ENCODE measurements at regions not wholly inside any gene's neighbourhood (a gene's known extent, or its start where the extent isn't known, plus 50 kb on each side); places are given as distances from the start of the nearest gene placed in this dataset.
"Not testable (repeated sequence)": the region's sequence is repeated elsewhere in the genome, so short reads cannot be mapped to it uniquely, and the experiment has no call there.

DNA sequence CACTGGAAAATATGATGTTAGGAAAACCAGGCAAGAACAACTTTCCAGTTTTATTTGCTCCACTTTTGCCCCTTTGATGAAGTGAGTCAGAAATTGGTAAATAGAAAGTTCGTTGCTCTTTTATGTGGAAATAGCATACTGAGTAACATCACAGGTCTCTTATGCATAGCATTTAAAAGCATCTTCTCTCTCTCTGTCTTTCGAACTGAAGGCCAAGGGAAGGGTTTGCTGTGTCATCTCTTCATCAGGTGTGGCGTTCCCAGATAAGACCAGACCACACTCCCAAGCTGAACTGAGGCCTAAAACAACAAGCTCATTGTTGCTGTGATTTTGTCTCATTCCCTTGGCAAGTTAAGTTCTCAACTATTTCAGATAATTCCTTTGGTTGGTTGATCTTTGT lies 131.8 kb upstream of the GRB10 start:
- no peak overlapping the region for H2AFZ ChIP-seq (ENCODE audit: low read depth, low read length)
- H3K4me1 ChIP-seq (ENCODE audit: insufficient read depth, low read length), result no peaks in the 10 kb centered on the region
- no peaks in the 10 kb centered on the region for H3K79me2 ChIP-seq (ENCODE audit: insufficient read depth, low read length)
- no peaks in the 10 kb centered on the region for H3K9me3 ChIP-seq (ENCODE audit: insufficient read depth, low read length, severe bottlenecking)
- no peak overlapping the region for H3K9ac ChIP-seq (ENCODE audit: low read depth, low read length)
- H3K4me3 ChIP-seq (ENCODE audit: low read depth in 1 of 2, low read length in 2 of 2), result no peak overlapping the region
- H3K27me3 ChIP-seq (ENCODE audit: insufficient read depth, low read length, poor library complexity), result no peaks in the 10 kb centered on the region
- no peak overlapping the region for H3K4me2 ChIP-seq (ENCODE audit: insufficient read depth, low read length)
- H4K20me1 ChIP-seq (ENCODE audit: insufficient read depth, low read length), result no peaks in the 10 kb centered on the region; the same call in 1 of the 2 replicates
- no peak for DNase-seq
- TF ChIP-seq, protein P1, sequence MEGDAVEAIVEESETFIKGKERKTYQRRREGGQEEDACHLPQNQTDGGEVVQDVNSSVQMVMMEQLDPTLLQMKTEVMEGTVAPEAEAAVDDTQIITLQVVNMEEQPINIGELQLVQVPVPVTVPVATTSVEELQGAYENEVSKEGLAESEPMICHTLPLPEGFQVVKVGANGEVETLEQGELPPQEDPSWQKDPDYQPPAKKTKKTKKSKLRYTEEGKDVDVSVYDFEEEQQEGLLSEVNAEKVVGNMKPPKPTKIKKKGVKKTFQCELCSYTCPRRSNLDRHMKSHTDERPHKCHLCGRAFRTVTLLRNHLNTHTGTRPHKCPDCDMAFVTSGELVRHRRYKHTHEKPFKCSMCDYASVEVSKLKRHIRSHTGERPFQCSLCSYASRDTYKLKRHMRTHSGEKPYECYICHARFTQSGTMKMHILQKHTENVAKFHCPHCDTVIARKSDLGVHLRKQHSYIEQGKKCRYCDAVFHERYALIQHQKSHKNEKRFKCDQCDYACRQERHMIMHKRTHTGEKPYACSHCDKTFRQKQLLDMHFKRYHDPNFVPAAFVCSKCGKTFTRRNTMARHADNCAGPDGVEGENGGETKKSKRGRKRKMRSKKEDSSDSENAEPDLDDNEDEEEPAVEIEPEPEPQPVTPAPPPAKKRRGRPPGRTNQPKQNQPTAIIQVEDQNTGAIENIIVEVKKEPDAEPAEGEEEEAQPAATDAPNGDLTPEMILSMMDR (IDR thresholded peaks at IDR 0.05; ENCODE audit: borderline replicate concordance, extremely low read depth, low read length, poor library complexity, severe bottlenecking), result no peak
- TF ChIP-seq EZH2 (IDR thresholded peaks at IDR 0.05; ENCODE audit: borderline replicate concordance, low read depth, low read length, severe bottlenecking), result no peak
- no peaks in the 10 kb centered on the region for H3K36me3 ChIP-seq (ENCODE audit: insufficient read depth, low read length)
- ATAC-seq (ENCODE audit: insufficient read depth, low read depth), result no peak
- H3K27ac ChIP-seq (ENCODE audit: low read length), result no peak overlapping the region

DNA sequence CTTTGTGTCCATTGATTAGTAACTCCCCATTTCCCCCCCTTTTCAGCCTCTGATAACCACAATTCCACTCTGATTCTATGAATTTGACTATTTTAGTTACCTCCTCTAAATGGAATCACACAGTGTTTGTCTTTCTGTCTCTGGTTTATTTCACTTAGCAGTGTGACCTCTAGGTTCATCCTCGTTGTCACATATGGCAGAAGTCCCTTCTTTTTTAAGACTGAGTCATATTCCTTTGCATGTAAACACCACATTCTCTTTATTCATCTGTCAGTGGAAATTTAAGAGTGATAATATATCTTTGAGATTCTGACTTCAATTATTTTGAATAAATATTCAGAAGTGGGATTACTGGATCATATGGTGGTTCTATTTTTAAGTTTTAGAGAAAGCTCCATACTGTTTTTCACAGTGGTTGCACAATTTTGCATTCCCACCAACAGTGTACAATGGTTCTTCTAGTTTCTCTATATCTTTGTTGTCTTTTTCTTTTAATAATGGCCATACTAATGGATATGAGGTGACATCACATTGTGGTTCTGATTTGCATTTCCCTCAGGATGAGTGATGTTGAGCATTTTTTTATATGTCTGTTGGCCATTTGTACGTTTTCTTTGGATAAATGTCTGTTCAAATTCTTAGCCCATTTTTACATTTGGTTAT lies 126.1 kb upstream of the GRB10 start:
- Histone ChIP-seq H3K9ac (ENCODE audit: low read depth, low read length) (no peak overlapping the region), H3K27me3 (ENCODE audit: insufficient read depth, low read length, poor library complexity) (no peaks in the 10 kb centered on the region), H3K4me3 (ENCODE audit: low read depth in 1 of 2, low read length in 2 of 2) (no peak overlapping the region), H3K79me2 (ENCODE audit: insufficient read depth, low read length) (no peaks in the 10 kb centered on the region), H3K36me3 (ENCODE audit: insufficient read depth, low read length) (no peaks in the 10 kb centered on the region), H3K27ac (ENCODE audit: low read length) (no peak overlapping the region), H4K20me1 (ENCODE audit: insufficient read depth, low read length) (no peaks in the 10 kb centered on the region), H3K4me2 (ENCODE audit: insufficient read depth, low read length) (no peak overlapping the region), H2AFZ (ENCODE audit: low read depth, low read length) (no peak overlapping the region), H3K9me3 (ENCODE audit: insufficient read depth, low read length, severe bottlenecking) (no peaks in the 10 kb centered on the region), H3K4me1 (ENCODE audit: insufficient read depth, low read length) (no peaks in the 10 kb centered on the region)
- ATAC-seq (ENCODE audit: insufficient read depth, low read depth) (no peak), DNase-seq (no peak)
- TF ChIP-seq EZH2 (IDR thresholded peaks at IDR 0.05; ENCODE audit: borderline replicate concordance, low read depth, low read length, severe bottlenecking), result no peak
- TF ChIP-seq, protein P1 (IDR thresholded peaks at IDR 0.05; ENCODE audit: borderline replicate concordance, extremely low read depth, low read length, poor library complexity, severe bottlenecking), result no peak

DNA sequence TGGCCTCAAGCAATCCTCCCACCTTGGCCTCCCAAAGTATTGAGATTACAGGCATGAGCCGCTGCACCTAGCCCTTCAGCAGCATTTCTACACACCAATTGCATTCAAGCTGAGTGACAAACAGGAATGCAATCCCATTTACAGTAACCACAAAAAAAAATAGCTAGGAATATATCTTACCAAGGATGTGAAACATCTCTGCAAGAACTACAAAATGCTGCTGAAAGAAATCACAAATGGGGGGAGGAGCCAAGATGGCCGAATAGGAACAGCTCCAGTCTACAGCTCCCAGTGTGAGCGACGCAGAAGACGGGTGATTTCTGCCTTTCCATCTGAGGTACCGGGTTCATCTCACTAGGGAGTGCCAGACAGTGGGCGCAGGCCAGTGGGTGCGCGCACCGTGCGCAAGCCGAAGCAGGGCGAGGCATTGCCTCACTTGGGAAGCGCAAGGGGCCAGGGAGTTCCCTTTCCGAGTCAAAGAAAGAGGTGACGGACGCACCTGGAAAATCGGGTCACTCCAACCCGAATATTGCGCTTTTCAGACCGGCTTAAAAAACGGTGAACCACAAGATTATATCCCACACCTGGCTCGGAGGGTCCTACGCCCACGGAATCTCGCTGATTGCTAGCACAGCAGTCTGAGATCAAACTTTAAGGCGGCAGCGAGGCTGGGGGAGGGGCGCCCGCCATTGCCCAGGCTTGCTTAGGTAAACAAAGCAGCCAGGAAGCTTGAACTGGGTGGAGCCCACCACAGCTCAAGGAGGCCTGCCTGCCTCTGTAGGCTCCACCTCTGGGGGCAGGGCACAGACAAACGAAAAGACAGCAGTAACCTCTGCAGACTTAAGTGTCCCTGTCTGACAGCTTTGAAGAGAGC lies 116.1 kb upstream of the GRB10 start:
- not testable (repeated sequence) for H3K4me2 ChIP-seq (ENCODE audit: insufficient read depth, low read length); H2AFZ ChIP-seq (ENCODE audit: low read depth, low read length); H3K27ac ChIP-seq (ENCODE audit: low read length); H3K9me3 ChIP-seq (ENCODE audit: insufficient read depth, low read length, severe bottlenecking); H3K4me1 ChIP-seq (ENCODE audit: insufficient read depth, low read length); H3K9ac ChIP-seq (ENCODE audit: low read depth, low read length); H3K27me3 ChIP-seq (ENCODE audit: insufficient read depth, low read length, poor library complexity); DNase-seq; ATAC-seq (ENCODE audit: insufficient read depth, low read depth); H4K20me1 ChIP-seq (ENCODE audit: insufficient read depth, low read length); H3K4me3 ChIP-seq (ENCODE audit: low read depth in 1 of 2, low read length in 2 of 2); H3K36me3 ChIP-seq (ENCODE audit: insufficient read depth, low read length); H3K79me2 ChIP-seq (ENCODE audit: insufficient read depth, low read length)

DNA sequence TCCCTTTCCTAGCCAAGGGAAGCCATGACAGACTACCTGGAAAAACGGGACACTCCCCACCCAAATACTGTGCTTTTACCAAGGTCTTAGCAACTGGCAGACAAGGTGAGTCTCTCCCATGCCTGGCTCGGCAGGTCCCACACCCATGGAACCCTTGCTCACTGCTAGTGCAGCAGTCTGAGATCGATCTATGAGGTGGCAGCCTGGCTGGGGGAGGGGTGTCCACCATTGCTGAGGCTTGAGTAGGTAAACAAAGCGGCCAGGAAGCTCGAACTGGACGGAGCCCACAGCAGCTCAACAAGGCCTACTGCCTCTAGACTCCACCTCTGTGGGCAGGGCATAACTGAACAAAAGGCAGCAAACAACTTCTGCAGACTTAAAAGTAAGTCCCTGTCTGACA lies 104.4 kb upstream of the GRB10 start:
- H3K4me1 ChIP-seq (ENCODE audit: insufficient read depth, low read length); H3K4me2 ChIP-seq (ENCODE audit: insufficient read depth, low read length); H3K36me3 ChIP-seq (ENCODE audit: insufficient read depth, low read length); H3K9ac ChIP-seq (ENCODE audit: low read depth, low read length); H4K20me1 ChIP-seq (ENCODE audit: insufficient read depth, low read length); H3K79me2 ChIP-seq (ENCODE audit: insufficient read depth, low read length); ATAC-seq (ENCODE audit: insufficient read depth, low read depth); DNase-seq; H3K9me3 ChIP-seq (ENCODE audit: insufficient read depth, low read length, severe bottlenecking); H3K27me3 ChIP-seq (ENCODE audit: insufficient read depth, low read length, poor library complexity); H3K4me3 ChIP-seq (ENCODE audit: low read depth in 1 of 2, low read length in 2 of 2); H2AFZ ChIP-seq (ENCODE audit: low read depth, low read length); H3K27ac ChIP-seq (ENCODE audit: low read length): not testable (repeated sequence)
